Fibroblast of lung (primary cell): ENCODE measurements at regions not wholly inside any gene's neighbourhood (a gene's known extent, or its start where the extent isn't known, plus 50 kb on each side); places are given as distances from the start of the nearest gene placed in this dataset.

Experiments
- EZH2 ChIP-seq: IDR thresholded peaks from 2 replicates; pipeline ENCODE4 v1.5.1; 2012; ENCODE audit warnings: low read length, control low read depth, mild to moderate bottlenecking; ENCODE audit errors: missing control alignments
- TF ChIP-seq, protein P1 (sequence below), 2 donors: IDR thresholded peaks in 1 of 2; conservative IDR thresholded peaks in 1 of 2; 1 replicate in 1 of 2; 2 replicates in 1 of 2; pipeline ENCODE4 v1.5.1; 2011 to 2012; ENCODE audit warnings: low read length in 2 of 2, control low read depth in 1 of 2, inconsistent platforms in 1 of 2, low read depth in 1 of 2, mild to moderate bottlenecking in 1 of 2

DNA sequence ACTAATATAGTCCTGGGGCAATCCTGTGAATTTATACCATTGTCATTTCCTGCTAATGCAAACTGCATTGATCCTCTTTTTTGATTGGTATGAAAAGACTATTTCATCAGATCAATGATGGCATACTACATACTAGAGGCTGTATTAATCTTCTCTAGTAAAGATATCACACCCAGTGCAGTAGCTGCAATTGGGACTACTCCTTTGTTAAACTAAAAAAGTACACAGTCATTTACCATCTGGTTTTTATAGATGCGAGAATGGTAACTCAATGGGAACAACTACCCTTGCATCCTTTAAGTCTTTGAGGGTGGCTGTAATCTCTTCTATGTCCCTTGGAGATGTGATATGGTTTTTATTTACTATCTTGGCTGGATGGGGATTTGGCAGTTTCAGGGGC, 80.2 kb upstream of the STK38L start:
- TF ChIP-seq, protein P1, sequence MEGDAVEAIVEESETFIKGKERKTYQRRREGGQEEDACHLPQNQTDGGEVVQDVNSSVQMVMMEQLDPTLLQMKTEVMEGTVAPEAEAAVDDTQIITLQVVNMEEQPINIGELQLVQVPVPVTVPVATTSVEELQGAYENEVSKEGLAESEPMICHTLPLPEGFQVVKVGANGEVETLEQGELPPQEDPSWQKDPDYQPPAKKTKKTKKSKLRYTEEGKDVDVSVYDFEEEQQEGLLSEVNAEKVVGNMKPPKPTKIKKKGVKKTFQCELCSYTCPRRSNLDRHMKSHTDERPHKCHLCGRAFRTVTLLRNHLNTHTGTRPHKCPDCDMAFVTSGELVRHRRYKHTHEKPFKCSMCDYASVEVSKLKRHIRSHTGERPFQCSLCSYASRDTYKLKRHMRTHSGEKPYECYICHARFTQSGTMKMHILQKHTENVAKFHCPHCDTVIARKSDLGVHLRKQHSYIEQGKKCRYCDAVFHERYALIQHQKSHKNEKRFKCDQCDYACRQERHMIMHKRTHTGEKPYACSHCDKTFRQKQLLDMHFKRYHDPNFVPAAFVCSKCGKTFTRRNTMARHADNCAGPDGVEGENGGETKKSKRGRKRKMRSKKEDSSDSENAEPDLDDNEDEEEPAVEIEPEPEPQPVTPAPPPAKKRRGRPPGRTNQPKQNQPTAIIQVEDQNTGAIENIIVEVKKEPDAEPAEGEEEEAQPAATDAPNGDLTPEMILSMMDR (conservative IDR thresholded peaks at IDR 0.05 in 1 of 2, IDR thresholded peaks at IDR 0.05 in 1 of 2; ENCODE audit: low read depth in 1 of 2, low read length in 2 of 2), result no peak
- no peak for TF ChIP-seq EZH2
